RPMI7951 (cell line): ENCODE measurements at regions not wholly inside any gene's neighbourhood (a gene's known extent, or its start where the extent isn't known, plus 50 kb on each side); places are given as distances from the start of the nearest gene placed in this dataset.

Experiments used
- DNase-seq: peaks from one replicate; pipeline ENCODE4 v3.0.0-alpha.2; 2012; ENCODE audit warnings: low read depth

GRCh38 chr20:48015943-48016723, 230.9 kb upstream of the SULF2 start:
- DNase-seq, result peak; percentile 92

GRCh38 chr20:48015141-48015910, 230.0 kb upstream of the SULF2 start:
- no peak for DNase-seq

GRCh38 chr20:48012401-48012974, 227.2 kb upstream of the SULF2 start:
- peak; percentile 96 for DNase-seq

- no peak for DNase-seq
Observed at GRCh38 chr20:48011025-48011424, 225.7 kb upstream of the SULF2 start.

- no peak for DNase-seq
Observed at GRCh38 chr20:48010623-48011022, 225.3 kb upstream of the SULF2 start.

- DNase-seq, result peak; percentile 58
Observed at GRCh38 chr20:48008850-48009515, 223.7 kb upstream of the SULF2 start.

- no peak for DNase-seq
Observed at GRCh38 chr20:48007351-48007750, 222.1 kb upstream of the SULF2 start.

GRCh38 chr20:48006036-48006833, 221.0 kb upstream of the SULF2 start:
- DNase-seq, result peak; percentile 59

GRCh38 chr20:48003021-48003420, 217.7 kb upstream of the SULF2 start:
- no peak for DNase-seq

- no peak for DNase-seq
Observed at GRCh38 chr20:48002517-48002970, 217.3 kb upstream of the SULF2 start.

GRCh38 chr20:47999166-47999565, 213.9 kb upstream of the SULF2 start:
- no peak for DNase-seq

GRCh38 chr20:47998736-47999135, 213.5 kb upstream of the SULF2 start:
- peak; percentile 64 for DNase-seq

GRCh38 chr20:47995661-47996060, 210.4 kb upstream of the SULF2 start:
- DNase-seq, result no peak

GRCh38 chr20:47993817-47994216, 208.5 kb upstream of the SULF2 start:
- DNase-seq, result no peak

GRCh38 chr20:47993035-47993755, 207.9 kb upstream of the SULF2 start:
- DNase-seq, result no peak

GRCh38 chr20:47991875-47992488, 206.7 kb upstream of the SULF2 start:
- DNase-seq, result no peak

- DNase-seq, result no peak
Observed at GRCh38 chr20:47990507-47991150, 205.3 kb upstream of the SULF2 start.

GRCh38 chr20:47989957-47990356, 204.7 kb upstream of the SULF2 start:
- DNase-seq, result peak; percentile 42

- peak; percentile 92 for DNase-seq
Observed at GRCh38 chr20:47988676-47989075, 203.4 kb upstream of the SULF2 start.
